Coronary artery (tissue), 2 donors: ENCODE measurements at regions not wholly inside any gene's neighbourhood (a gene's known extent, or its start where the extent isn't known, plus 50 kb on each side); places are given as distances from the start of the nearest gene placed in this dataset.
"Not testable (repeated sequence)": the region's sequence is repeated elsewhere in the genome, so short reads cannot be mapped to it uniquely, and the experiment has no call there.

Source experiments
- DNase-seq: peaks from one replicate; pipeline ENCODE4 v3.0.0-alpha.2; 2017; ENCODE audit warnings: low spot score
- H3K27ac ChIP-seq, 2 donors: fragments of 200-600 bp; sonication (generic); one replicate each; pipeline ENCODE4 v1.5.1; 2016 to 2019
- H3K4me3 ChIP-seq: fragments of 200-600 bp; sonication (generic); 2 replicates; pipeline ENCODE4 v1.5.1; 2016; ENCODE audit warnings: mild to moderate bottlenecking, moderate library complexity
- TF ChIP-seq, protein P1 (sequence below): fragments of 200-600 bp; sonication (generic); IDR thresholded peaks from one replicate; pipeline ENCODE4 v1.5.1; 2019; ENCODE audit warnings: antibody characterized with exemption

DNA sequence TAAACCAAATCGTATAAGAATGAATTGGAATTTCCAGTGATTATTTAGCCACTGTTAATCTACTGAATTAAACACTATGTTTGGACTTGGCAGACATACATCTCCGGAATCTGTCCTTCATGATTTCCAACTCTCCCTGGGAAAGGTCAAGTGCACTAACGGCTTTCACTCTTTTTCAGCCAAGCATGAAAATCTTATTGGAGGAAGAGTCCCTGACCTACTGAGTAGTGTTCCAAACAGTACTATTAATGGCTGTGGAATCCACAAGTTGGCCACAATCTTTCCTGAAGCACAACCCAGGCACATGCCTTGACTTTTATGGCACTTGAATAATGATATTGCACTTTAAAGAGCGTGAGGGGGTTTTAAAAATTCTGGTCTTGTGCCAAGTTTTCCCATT, 318.9 kb upstream of the RND3 start:
- TF ChIP-seq, protein P1, sequence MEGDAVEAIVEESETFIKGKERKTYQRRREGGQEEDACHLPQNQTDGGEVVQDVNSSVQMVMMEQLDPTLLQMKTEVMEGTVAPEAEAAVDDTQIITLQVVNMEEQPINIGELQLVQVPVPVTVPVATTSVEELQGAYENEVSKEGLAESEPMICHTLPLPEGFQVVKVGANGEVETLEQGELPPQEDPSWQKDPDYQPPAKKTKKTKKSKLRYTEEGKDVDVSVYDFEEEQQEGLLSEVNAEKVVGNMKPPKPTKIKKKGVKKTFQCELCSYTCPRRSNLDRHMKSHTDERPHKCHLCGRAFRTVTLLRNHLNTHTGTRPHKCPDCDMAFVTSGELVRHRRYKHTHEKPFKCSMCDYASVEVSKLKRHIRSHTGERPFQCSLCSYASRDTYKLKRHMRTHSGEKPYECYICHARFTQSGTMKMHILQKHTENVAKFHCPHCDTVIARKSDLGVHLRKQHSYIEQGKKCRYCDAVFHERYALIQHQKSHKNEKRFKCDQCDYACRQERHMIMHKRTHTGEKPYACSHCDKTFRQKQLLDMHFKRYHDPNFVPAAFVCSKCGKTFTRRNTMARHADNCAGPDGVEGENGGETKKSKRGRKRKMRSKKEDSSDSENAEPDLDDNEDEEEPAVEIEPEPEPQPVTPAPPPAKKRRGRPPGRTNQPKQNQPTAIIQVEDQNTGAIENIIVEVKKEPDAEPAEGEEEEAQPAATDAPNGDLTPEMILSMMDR, result no peak

DNA sequence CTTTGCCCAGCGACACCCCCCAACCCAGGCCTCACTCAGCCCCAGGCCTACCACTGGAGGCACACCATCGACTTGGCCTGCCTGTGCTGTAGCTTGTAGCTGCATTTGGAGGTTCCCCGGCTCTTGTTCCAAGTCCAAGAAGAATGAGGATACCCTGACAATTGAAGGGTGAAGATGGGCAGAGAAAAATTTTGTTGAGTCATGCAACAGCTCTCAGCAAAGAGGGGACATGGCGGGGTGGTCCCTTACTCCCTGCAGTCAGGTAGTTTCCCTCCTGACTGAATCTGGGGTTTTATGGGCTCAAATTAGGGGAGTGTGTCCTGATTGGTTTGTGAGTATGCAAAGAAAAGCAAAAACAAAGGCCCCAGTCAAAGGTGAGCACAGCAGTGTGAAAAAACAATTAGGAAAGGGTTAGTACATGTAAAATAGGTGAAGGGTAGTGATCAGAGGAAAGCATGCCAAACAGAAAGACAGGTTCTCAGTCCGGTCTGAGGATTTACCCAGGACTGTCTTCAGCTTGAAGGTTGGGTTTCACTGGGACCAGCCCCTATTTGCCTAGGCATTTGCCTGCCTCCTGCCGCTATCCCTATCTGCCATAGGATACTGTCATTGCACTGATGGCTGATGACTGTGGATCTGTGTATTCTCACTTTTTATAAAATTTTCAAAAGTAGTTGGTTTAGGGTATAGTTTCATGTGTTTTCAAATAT, 316.4 kb upstream of the RND3 start:
- Histone ChIP-seq H3K27ac (no peak overlapping the region), H3K4me3 (no peak overlapping the region)
- TF ChIP-seq, protein P1, result no peak
- DNase-seq, result no peak

More for the DNA sequence above, 318.9 kb upstream of the RND3 start:
- no peak for DNase-seq
- no peak overlapping the region for H3K27ac ChIP-seq
- H3K4me3 ChIP-seq, result no peak overlapping the region

DNA sequence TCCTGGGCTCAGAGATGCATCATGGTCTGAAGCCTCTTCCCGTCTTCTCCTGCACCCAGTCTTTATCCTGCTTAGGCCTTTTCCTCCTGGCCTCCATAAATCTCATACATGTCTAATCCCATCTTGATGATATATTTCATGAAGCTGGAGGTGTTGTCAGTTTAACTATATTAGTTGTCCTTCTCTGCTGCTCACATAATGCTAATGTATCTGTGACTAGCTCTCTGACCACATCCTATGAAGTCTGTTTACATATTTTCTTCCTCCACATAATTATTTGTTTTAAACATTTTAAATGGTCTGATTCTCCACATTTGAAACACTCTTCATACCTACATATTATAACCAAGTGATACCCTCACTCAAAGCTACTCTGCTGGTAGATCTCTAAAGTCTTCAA, 315.2 kb upstream of the RND3 start:
- H3K4me3 ChIP-seq, result no peak overlapping the region
- TF ChIP-seq, protein P1, result no peak
- DNase-seq, result no peak
- no peak overlapping the region for H3K27ac ChIP-seq

DNA sequence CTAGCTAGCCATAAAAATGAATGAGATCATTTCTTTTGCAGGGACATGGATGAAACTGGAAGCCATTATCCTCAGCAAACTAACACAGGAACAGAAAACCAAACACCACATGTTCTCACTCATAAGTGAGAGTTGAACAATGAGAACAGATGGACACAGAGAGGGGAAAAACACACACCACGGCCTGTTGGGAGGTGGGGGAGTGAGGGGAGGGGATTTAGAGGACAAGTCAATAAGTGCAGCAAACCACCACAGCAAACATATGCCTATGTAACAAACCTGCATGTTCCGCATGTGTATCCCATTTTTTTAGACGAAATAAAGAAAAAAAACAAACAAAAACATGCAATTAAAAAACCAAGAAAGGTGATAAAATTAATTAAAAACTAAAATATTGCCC, 308.8 kb upstream of the RND3 start:
- not testable (repeated sequence) for H3K4me3 ChIP-seq, DNase-seq, H3K27ac ChIP-seq

DNA sequence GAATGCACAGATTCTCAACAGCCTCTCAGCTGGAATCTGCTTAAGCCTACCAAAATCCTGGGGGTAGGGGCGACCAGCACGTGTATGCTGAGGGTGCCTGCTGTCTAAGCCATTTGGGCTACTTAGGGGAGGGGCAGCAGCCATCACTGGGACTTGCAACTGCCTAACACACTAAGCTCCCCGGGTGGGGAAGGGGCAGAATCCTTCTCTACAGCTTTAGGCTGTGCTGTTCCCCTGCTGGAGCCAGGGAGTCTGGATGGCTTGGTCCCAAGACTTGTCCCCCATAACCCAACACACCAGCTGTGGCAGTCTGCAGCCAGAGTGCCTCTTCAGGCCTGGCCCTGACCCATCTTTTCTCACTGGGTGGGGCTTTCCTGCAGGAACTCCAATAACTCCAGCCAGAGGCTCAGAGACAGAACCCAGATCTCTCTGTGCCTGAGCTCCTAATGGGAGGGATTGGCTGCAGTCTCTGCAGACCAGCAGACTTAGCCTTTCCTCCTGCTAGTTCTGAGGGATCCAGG, 305.4 kb upstream of the RND3 start:
- Histone ChIP-seq H3K4me3 (no peak overlapping the region), H3K27ac (no peak overlapping the region)
- TF ChIP-seq, protein P1, result no peak
- DNase-seq, result no peak

DNA sequence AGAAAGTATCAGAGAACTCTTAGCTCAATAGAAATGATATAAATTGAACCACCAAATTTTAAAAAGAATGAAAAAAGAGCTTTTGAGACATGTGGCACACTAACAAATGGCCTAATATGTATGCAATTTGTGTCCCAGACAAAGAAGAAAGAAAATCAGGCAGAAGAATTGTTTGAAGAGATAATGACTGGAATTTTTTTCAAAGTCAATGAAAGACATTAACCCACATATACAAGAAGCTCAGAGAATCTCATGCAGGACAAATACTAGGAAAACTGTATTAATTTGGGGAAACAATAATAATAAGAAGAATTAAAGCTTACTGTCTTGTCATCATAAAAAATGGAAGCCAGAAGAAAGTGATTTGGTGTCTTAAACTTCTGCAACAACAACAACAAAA, 304.1 kb upstream of the RND3 start:
- Histone ChIP-seq H3K4me3 (no peak overlapping the region), H3K27ac (no peak overlapping the region)
- DNase-seq, result no peak
- TF ChIP-seq, protein P1, result no peak

DNA sequence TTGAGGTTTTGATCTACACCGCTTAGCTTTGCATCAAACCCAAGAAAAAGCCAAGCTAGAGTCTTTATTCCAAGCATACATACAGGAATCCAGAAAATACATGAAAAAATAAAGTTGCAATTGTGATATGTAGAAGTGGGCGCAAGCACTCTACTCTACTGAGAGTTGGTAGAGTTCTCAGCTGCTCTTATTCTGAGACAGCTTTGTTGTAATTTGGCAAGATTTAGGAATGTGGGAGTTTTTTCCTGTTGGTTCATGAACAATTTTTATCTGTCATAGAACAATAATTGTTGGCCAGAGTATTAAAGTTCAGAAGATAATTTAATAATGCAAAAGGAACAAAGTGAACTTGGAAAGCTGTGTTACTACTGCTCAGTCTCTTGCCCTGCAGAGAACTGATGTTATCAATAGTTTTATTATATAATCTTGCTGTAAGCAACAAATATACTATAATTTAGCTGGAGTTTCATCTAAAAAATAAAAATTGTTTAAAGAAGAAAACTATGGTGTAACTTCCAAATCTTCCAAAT, 302.0 kb upstream of the RND3 start:
- H3K27ac ChIP-seq, result no peak overlapping the region
- no peak for DNase-seq
- TF ChIP-seq, protein P1, result no peak

More for the DNA sequence above, 302.0 kb upstream of the RND3 start:
- H3K4me3 ChIP-seq, result no peak overlapping the region
